Activated CD8-positive, alpha-beta T cell treated with anti-CD3 and anti-CD28 coated beads for 36 hours (primary cell): ENCODE measurements at regions not wholly inside any gene's neighbourhood (a gene's known extent, or its start where the extent isn't known, plus 50 kb on each side); places are given as distances from the start of the nearest gene placed in this dataset.

Experiments used
- ATAC-seq: fragments of 200-7000 bp; cut with Tn5 transposase; one replicate; pipeline ENCODE4 v1.10.0; 2021; ENCODE audit warnings: mild to moderate bottlenecking, moderate library complexity
- CTCF ChIA-PET: fragments of 350-600 bp; sonication (Branson Sonifier 250); formaldehyde crosslinking; loops from one replicate; lab custom pipeline; 2021; ENCODE audit warnings: antibody characterized with exemption; lab: Charles Lee
- POLR2A ChIA-PET: fragments of 350-600 bp; sonication (Branson Sonifier 250); formaldehyde crosslinking; loops from one replicate; lab custom pipeline; 2021; ENCODE audit warnings: antibody characterized with exemption; lab: Charles Lee
- DNase-seq: peaks from one replicate; pipeline ENCODE4 v3.0.0-alpha.2; 2020
- H3K27ac Mint-ChIP-seq: one replicate; pipeline ENCODE4 v1.8.0; 2021; ENCODE audit warnings: mild to moderate bottlenecking, mixed read lengths
- H3K27me3 Mint-ChIP-seq: one replicate; pipeline ENCODE4 v1.8.0; 2021; ENCODE audit warnings: mixed read lengths
- H3K36me3 Mint-ChIP-seq: one replicate; pipeline ENCODE4 v1.8.0; 2021; ENCODE audit warnings: low read depth, mixed read lengths
- H3K4me1 Mint-ChIP-seq: one replicate; pipeline ENCODE4 v1.8.0; 2021; ENCODE audit warnings: low read depth, mixed read lengths
- H3K4me3 Mint-ChIP-seq: one replicate; pipeline ENCODE4 v1.8.0; 2021; ENCODE audit warnings: mild to moderate bottlenecking, moderate library complexity, mixed read lengths
- H3K9me3 Mint-ChIP-seq: one replicate; pipeline ENCODE4 v1.8.0; 2021; ENCODE audit warnings: mixed read lengths
- CTCF ChIP-seq: fragments of 200-600 bp; IDR thresholded peaks from one replicate; pipeline ENCODE4 v1.8.0; 2022; ENCODE audit warnings: antibody characterized with exemption, mild to moderate bottlenecking
- intact Hi-C: fragments of 100-400 bp; cut with micrococcal nuclease; formaldehyde crosslinking; loops from one replicate; pipeline ENCODE4 v1.10.0; 2022

GRCh38 chr2:224159345-224159928, 120.4 kb upstream of the SERPINE2 start:
- H3K4me3 Mint-ChIP-seq: no peak overlapping the region
- H3K9me3 Mint-ChIP-seq: no peaks in the 10 kb centered on the region
- DNase-seq: no peak
- intact Hi-C loops: no loop called here
- no peak for ATAC-seq
- POLR2A ChIA-PET: no interaction called here
- TF ChIP-seq CTCF: no peak
- no peak overlapping the region for H3K27ac Mint-ChIP-seq
- peaks cover 2% of the 10 kb centered on the region for H3K27me3 Mint-ChIP-seq
- no peaks in the 10 kb centered on the region for H3K4me1 Mint-ChIP-seq
- no peaks in the 10 kb centered on the region for H3K36me3 Mint-ChIP-seq
- CTCF ChIA-PET: no interaction called here

GRCh38 chr2:224158831-224159230, 119.7 kb upstream of the SERPINE2 start:
- no peak for TF ChIP-seq CTCF
- Mint-ChIP-seq H3K9me3 (no peaks in the 10 kb centered on the region), H3K4me1 (no peaks in the 10 kb centered on the region), H3K27me3 (no peaks in the 10 kb centered on the region), H3K27ac (no peak overlapping the region), H3K36me3 (no peaks in the 10 kb centered on the region), H3K4me3 (no peak overlapping the region)
- intact Hi-C loops: no loop called here
- DNase-seq: no peak
- ChIA-PET POLR2A (no interaction called here), CTCF (no interaction called here)
- ATAC-seq: no peak

GRCh38 chr2:224158061-224158460, 119.0 kb upstream of the SERPINE2 start:
- H3K27ac Mint-ChIP-seq: no peak overlapping the region
- intact Hi-C loops: no loop called here

GRCh38 chr2:224157655-224158054, 118.6 kb upstream of the SERPINE2 start:
- no peak overlapping the region for H3K4me3 Mint-ChIP-seq
- H3K27me3 Mint-ChIP-seq: no peaks in the 10 kb centered on the region
- DNase-seq (no peak), ATAC-seq (no peak)
- no peaks in the 10 kb centered on the region for H3K36me3 Mint-ChIP-seq
- ChIA-PET POLR2A (no interaction called here), CTCF (no interaction called here)
- no peaks in the 10 kb centered on the region for H3K4me1 Mint-ChIP-seq
- H3K9me3 Mint-ChIP-seq: no peaks in the 10 kb centered on the region
- intact Hi-C loops: no loop called here
- H3K27ac Mint-ChIP-seq: no peak overlapping the region
- TF ChIP-seq CTCF: no peak

More at GRCh38 chr2:224158061-224158460, 119.0 kb upstream of the SERPINE2 start:
- ChIA-PET CTCF (no interaction called here), POLR2A (no interaction called here)
- Mint-ChIP-seq H3K4me3 (no peak overlapping the region), H3K27me3 (no peaks in the 10 kb centered on the region), H3K9me3 (no peaks in the 10 kb centered on the region), H3K4me1 (no peaks in the 10 kb centered on the region), H3K36me3 (no peaks in the 10 kb centered on the region)
- DNase-seq (no peak), ATAC-seq (no peak)
- no peak for TF ChIP-seq CTCF

- TF ChIP-seq CTCF: no peak
- intact Hi-C loops: no loop called here
- ATAC-seq (no peak), DNase-seq (no peak)
- H3K27ac Mint-ChIP-seq: no peak overlapping the region
- H3K4me3 Mint-ChIP-seq: no peak overlapping the region
- POLR2A ChIA-PET: no interaction called here
- no peaks in the 10 kb centered on the region for H3K27me3 Mint-ChIP-seq
- CTCF ChIA-PET: interaction anchor here (2.8 kb wide), 1 partner anchor 163 kb away, joined by 6 read pairs; no protein-coding TSS in a partner anchor
- H3K36me3 Mint-ChIP-seq: no peaks in the 10 kb centered on the region
- no peaks in the 10 kb centered on the region for H3K9me3 Mint-ChIP-seq
- no peaks in the 10 kb centered on the region for H3K4me1 Mint-ChIP-seq
Observed at GRCh38 chr2:224156436-224156835, 117.3 kb upstream of the SERPINE2 start.
